Glomerular visceral epithelial cell (primary cell): ENCODE measurements at regions not wholly inside any gene's neighbourhood (a gene's known extent, or its start where the extent isn't known, plus 50 kb on each side); places are given as distances from the start of the nearest gene placed in this dataset.

Source experiments
- DNase-seq: peaks from one replicate; pipeline ENCODE4 v3.0.0-alpha.2; 2016; ENCODE audit errors: extremely low spot score

GRCh38 chr9:19597176-19597575, 188.4 kb downstream of the ACER2 start:
- DNase-seq: no peak

- no peak for DNase-seq
These were observed 186.2 kb downstream of the ACER2 start for GRCh38 chr9:19595003-19595402.

GRCh38 chr9:19587678-19588077, 178.9 kb downstream of the ACER2 start:
- DNase-seq: no peak

GRCh38 chr9:19583890-19584289, 175.1 kb downstream of the ACER2 start:
- DNase-seq: no peak

GRCh38 chr9:19577411-19577810, 168.6 kb downstream of the ACER2 start:
- DNase-seq: no peak

- DNase-seq: no peak
These were observed 160.1 kb downstream of the ACER2 start for GRCh38 chr9:19568946-19569345.

GRCh38 chr9:19564396-19565061, 155.7 kb downstream of the ACER2 start:
- DNase-seq: no peak

GRCh38 chr9:19555214-19555613, 146.4 kb downstream of the ACER2 start:
- no peak for DNase-seq

GRCh38 chr9:19554529-19554928, 145.7 kb downstream of the ACER2 start:
- DNase-seq: no peak

GRCh38 chr9:19553441-19553840, 144.6 kb downstream of the ACER2 start:
- DNase-seq: no peak

- DNase-seq: no peak
These were observed 143.7 kb downstream of the ACER2 start for GRCh38 chr9:19552282-19553105.

- DNase-seq: no peak
These were observed 142.5 kb downstream of the ACER2 start for GRCh38 chr9:19551124-19551929.

- DNase-seq: no peak
These were observed 141.2 kb downstream of the ACER2 start for GRCh38 chr9:19550009-19550408.

- no peak for DNase-seq
These were observed 124.6 kb downstream of the ACER2 start for GRCh38 chr9:19533373-19533772.

GRCh38 chr9:19527663-19528062, 118.9 kb downstream of the ACER2 start:
- no peak for DNase-seq

- DNase-seq: no peak
These were observed 113.7 kb downstream of the ACER2 start for GRCh38 chr9:19522558-19522957.

GRCh38 chr9:19521205-19521604, 112.4 kb downstream of the ACER2 start:
- no peak for DNase-seq

GRCh38 chr9:19517202-19517942, 108.6 kb downstream of the ACER2 start:
- no peak for DNase-seq

GRCh38 chr9:19516348-19516747, 107.5 kb downstream of the ACER2 start:
- no peak for DNase-seq

- DNase-seq: no peak
These were observed 105.0 kb downstream of the ACER2 start for GRCh38 chr9:19513671-19514275.

GRCh38 chr9:19512103-19512832, 103.5 kb downstream of the ACER2 start:
- DNase-seq: no peak
